ENCODE measurements at regions not wholly inside any gene's neighbourhood (a gene's known extent, or its start where the extent isn't known, plus 50 kb on each side); places are given as distances from the start of the nearest gene placed in this dataset.

DNA sequence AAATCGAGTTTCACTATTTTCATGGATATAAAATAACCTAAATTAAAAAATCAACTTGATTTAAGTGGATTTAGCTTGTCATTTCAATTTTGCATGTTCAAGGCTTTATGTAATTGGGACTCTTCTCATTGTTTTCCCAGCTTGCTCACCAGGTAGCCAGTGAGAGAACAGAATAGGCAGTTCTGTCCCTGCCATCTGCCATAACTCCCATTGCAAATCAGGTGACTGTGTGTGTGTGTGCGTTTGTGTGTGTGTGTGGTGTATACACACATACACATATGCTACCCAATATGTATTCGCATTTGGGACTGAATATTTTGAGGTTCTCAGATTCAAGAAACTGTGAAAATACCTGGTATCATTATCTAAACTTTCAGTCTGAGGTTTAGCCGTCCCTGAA is 1069.8 kb downstream of the IGSF11 start:
- DNase-seq, result no peak
- TF ChIP-seq POLR2A (IDR thresholded peaks at IDR 0.05) (no peak), POLR2AphosphoS5 (IDR thresholded peaks at IDR 0.05) (no peak)
- TF ChIP-seq, protein P1, sequence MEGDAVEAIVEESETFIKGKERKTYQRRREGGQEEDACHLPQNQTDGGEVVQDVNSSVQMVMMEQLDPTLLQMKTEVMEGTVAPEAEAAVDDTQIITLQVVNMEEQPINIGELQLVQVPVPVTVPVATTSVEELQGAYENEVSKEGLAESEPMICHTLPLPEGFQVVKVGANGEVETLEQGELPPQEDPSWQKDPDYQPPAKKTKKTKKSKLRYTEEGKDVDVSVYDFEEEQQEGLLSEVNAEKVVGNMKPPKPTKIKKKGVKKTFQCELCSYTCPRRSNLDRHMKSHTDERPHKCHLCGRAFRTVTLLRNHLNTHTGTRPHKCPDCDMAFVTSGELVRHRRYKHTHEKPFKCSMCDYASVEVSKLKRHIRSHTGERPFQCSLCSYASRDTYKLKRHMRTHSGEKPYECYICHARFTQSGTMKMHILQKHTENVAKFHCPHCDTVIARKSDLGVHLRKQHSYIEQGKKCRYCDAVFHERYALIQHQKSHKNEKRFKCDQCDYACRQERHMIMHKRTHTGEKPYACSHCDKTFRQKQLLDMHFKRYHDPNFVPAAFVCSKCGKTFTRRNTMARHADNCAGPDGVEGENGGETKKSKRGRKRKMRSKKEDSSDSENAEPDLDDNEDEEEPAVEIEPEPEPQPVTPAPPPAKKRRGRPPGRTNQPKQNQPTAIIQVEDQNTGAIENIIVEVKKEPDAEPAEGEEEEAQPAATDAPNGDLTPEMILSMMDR (IDR thresholded peaks at IDR 0.05 in 8 of 11, conservative IDR thresholded peaks at IDR 0.05 in 3 of 11), result no peak
- Histone ChIP-seq H3K4me3 (no peak overlapping the region), H3K27me3 (replicated peaks in 1 of 7) (no peaks in the 10 kb centered on the region), H3K4me1 (no peaks in the 10 kb centered on the region), H3K36me3 (no peaks in the 10 kb centered on the region), H3K27ac (no peak overlapping the region), H3K9me3 (no peaks in the 10 kb centered on the region)
- WGBS, 5 donors, result 78 to 88% (median 81%) methylated on average over 4 of the region's 4 CpGs
- intact Hi-C loops (cut with DNase I; ENCODE audit: low total_unique reads), result no loop called here

- DNase-seq, result no peak
- H3K4me3 ChIP-seq, result no peak overlapping the region
- H3K27me3 ChIP-seq (replicated peaks in 1 of 7), result no peaks in the 10 kb centered on the region
- no peaks in the 10 kb centered on the region for H3K36me3 ChIP-seq
- H3K9me3 ChIP-seq, result no peaks in the 10 kb centered on the region
- H3K4me1 ChIP-seq, result no peaks in the 10 kb centered on the region
- no peak overlapping the region for H3K27ac ChIP-seq
- intact Hi-C loops (cut with DNase I; ENCODE audit: low total_unique reads), result no loop called here
- TF ChIP-seq POLR2AphosphoS5 (IDR thresholded peaks at IDR 0.05) (no peak), POLR2A (IDR thresholded peaks at IDR 0.05) (no peak)
- TF ChIP-seq, protein P1 (IDR thresholded peaks at IDR 0.05 in 8 of 11, conservative IDR thresholded peaks at IDR 0.05 in 3 of 11), result no peak
- 68 to 85% (median 77%) methylated on average over 3 of the region's 3 CpGs for WGBS, 5 donors
Measured at GRCh38 chr3:117977504-117978228, 1057.0 kb downstream of the IGSF11 start.

- H3K27me3 ChIP-seq (replicated peaks in 1 of 7), result no peaks in the 10 kb centered on the region
- intact Hi-C loops (cut with DNase I; ENCODE audit: low total_unique reads), result no loop called here
- H3K4me1 ChIP-seq, result no peaks in the 10 kb centered on the region
- no peaks in the 10 kb centered on the region for H3K36me3 ChIP-seq
- H3K4me3 ChIP-seq, result no peak overlapping the region
- no peak for DNase-seq
- no peaks in the 10 kb centered on the region for H3K9me3 ChIP-seq
- TF ChIP-seq, protein P1 (IDR thresholded peaks at IDR 0.05 in 8 of 11, conservative IDR thresholded peaks at IDR 0.05 in 3 of 11), result no peak
- TF ChIP-seq POLR2AphosphoS5 (IDR thresholded peaks at IDR 0.05) (no peak), POLR2A (IDR thresholded peaks at IDR 0.05) (no peak)
- 92 to 96% (median 94%) methylated on average over 4 of the region's 4 CpGs for WGBS, 5 donors
- H3K27ac ChIP-seq, result no peak overlapping the region
Measured at GRCh38 chr3:117979466-117979865, 1055.2 kb downstream of the IGSF11 start.

DNA sequence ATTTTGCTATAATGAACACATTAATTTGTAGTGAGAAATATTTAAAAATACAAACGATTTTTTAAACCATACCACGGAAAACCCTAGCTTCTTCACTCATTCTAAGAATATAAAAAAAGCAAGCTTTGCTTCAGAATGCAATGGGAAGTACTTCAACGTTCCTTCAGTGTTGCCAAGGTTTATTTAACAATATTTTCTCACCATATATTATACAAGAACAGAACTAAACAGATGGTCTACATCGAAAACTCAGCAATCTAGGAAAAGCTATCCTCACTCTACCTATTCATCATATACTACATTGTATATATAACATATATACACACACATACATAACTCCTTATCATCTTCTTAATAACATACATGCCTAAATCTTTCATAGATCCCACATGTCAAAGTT is 1047.4 kb downstream of the IGSF11 start:
- WGBS, 5 donors, result 64 to 86% (median 66%) methylated on average over 4 of the region's 4 CpGs
- intact Hi-C loops (cut with DNase I; ENCODE audit: low total_unique reads), result no loop called here
- H3K27me3 ChIP-seq (replicated peaks in 1 of 7), result no peaks in the 10 kb centered on the region
- H3K9me3 ChIP-seq, result no peaks in the 10 kb centered on the region
- H3K27ac ChIP-seq, result no peak overlapping the region
- DNase-seq, result no peak
- TF ChIP-seq POLR2AphosphoS5 (IDR thresholded peaks at IDR 0.05) (no peak), POLR2A (IDR thresholded peaks at IDR 0.05) (no peak)
- TF ChIP-seq, protein P1 (IDR thresholded peaks at IDR 0.05 in 8 of 11, conservative IDR thresholded peaks at IDR 0.05 in 3 of 11), result no peak
- H3K36me3 ChIP-seq, result no peaks in the 10 kb centered on the region
- no peak overlapping the region for H3K4me3 ChIP-seq
- H3K4me1 ChIP-seq, result no peaks in the 10 kb centered on the region

All from spleen (tissue), 11 donors.